Erythroblast (primary cell): ENCODE measurements at regions not wholly inside any gene's neighbourhood (a gene's known extent, or its start where the extent isn't known, plus 50 kb on each side); places are given as distances from the start of the nearest gene placed in this dataset.

ENCODE experiments used
- DNase-seq, 2 experiments: peaks; one replicate each; lab custom pipeline; 2025; lab: John Stamatoyannopoulos, UW
- GATA1 ChIP-seq: IDR thresholded peaks from 2 replicates; pipeline ENCODE4 v1.6.1; 2011; ENCODE audit warnings: low read depth, mild to moderate bottlenecking, control low read depth, low read length, moderate library complexity
- POLR2A ChIP-seq: IDR thresholded peaks from 2 replicates; pipeline ENCODE4 v1.6.1; 2011; ENCODE audit warnings: mild to moderate bottlenecking, low read length

DNA sequence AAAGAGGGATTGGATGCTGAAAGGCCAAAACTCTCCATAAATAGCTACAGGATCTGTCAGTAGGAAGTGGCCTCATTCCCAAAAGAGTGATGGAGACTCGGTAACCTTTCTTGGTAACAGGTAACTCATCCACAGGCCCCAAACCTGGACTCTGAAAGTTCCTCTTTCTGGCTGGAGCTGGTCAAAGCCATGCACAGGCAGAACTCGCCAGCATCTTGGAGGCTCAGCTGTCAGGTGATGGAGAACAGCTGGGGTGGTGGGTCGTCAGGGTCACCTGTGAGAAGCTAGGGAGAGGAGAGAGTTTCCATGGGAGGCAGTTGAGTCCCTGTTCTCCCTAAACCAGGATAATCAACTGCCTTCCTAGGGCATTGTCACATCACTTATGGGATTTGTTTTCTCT, 354.3 kb upstream of the GATB start:
- DNase-seq: no peak
- TF ChIP-seq GATA1: no peak
- no peak for TF ChIP-seq POLR2A

DNA sequence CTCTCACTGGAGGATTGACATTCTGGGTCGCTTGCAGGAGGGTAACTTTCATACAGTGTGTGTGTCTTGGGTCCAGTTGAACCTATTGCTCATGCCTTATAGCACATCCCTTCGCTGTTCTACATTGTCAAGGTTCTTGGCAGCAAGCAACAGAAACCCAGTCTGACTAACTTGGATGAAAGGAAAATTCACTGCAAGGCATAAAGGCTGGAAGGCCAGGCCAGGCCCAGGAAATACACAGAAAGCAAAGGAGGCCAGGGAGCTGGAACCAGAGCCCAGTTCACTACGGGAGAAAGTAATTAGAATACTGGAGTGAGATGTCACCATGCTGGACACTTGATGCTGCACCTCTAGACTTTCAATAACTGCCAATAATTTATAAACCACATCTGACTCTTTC, 353.8 kb upstream of the GATB start:
- TF ChIP-seq POLR2A: no peak
- TF ChIP-seq GATA1: no peak
- DNase-seq: no peak

GRCh38 chr4:152112887-152113286, 352.1 kb upstream of the GATB start:
- no peak for DNase-seq
- TF ChIP-seq GATA1: no peak
- TF ChIP-seq POLR2A: no peak

DNA sequence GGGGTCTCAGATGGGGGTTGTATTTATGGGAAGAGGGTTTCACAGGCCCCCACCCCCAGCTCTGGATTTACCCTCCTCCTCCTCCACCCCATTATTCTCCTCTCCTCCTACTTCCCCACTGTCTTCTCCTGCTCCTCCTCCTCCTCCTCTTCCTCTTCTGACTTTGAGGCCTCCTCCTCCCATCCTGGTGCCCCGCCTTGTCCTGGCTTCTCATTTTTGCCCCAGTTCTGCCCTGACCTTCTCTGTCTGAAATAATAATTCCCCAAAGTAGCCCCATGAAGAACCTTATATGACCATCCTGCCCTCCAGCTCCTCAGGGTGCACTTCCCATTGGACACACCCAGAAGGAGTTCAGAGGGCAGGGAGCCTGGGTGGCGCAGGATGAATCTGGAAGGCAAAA, 351.4 kb upstream of the GATB start:
- no peak for TF ChIP-seq GATA1
- no peak for TF ChIP-seq POLR2A

DNA sequence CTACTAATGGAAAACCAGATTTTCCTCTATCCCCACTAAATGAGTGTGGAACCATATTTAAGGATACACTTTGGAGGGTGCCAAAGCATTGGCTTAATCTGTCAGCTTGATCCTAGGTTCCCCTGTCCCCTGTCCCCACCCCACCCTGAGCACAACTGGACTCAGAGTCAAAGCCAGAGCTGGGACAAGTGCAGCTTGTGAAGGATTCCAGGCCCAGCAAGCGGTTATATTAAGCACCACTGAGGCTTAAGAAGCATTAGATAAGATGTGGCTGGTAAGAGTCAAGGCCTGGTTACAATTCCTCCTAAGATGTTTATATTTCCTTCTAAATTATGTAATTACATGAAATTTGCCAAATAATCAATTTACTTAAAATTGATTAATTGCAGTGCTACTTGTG, 350.0 kb upstream of the GATB start:
- TF ChIP-seq POLR2A (no peak), GATA1 (no peak)
- no peak for DNase-seq

More for the DNA sequence above, 351.4 kb upstream of the GATB start:
- no peak for DNase-seq

- DNase-seq: no peak
- TF ChIP-seq GATA1 (no peak), POLR2A (no peak)
Measured at GRCh38 chr4:152109531-152110509, 349.0 kb upstream of the GATB start.

- no peak for DNase-seq
- no peak for TF ChIP-seq GATA1
- TF ChIP-seq POLR2A: no peak
Measured at GRCh38 chr4:152107736-152108500, 347.1 kb upstream of the GATB start.

- TF ChIP-seq POLR2A: no peak
- no peak for TF ChIP-seq GATA1
- DNase-seq: no peak
Measured at GRCh38 chr4:152106781-152107321, 346.0 kb upstream of the GATB start.

DNA sequence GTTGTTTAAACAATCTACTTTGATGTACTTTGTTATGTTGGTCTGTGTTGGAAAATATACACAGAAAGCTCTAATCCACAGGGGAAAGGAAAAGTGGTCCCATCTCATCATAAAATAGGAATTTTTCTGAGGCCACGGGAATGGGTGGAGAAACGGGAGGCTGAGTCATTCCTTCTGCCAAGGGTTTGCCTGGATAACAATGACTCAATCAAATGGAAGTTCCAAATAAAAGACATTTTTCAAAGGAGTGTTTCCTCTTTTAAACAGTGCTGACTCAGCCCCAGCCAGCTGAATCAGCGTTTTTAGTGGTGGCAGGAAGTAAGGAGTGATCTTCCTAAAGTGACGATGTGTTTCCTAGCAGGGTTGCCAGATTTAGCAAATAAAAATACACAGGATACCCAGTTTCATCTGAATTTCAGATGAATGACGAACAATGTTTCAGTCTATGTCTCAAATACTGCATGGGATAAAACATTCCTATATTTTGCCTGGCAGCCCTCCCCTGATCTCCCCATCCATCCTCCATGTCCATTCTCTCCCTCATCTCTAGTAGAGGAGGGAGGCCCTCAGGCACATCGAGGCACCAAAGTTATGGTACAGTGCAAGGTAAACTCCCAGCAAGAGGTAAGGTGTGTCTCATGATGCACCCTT, 345.4 kb upstream of the GATB start:
- TF ChIP-seq POLR2A (no peak), GATA1 (no peak)
- DNase-seq: peak in 1 of 2 experiments; percentile 15

DNA sequence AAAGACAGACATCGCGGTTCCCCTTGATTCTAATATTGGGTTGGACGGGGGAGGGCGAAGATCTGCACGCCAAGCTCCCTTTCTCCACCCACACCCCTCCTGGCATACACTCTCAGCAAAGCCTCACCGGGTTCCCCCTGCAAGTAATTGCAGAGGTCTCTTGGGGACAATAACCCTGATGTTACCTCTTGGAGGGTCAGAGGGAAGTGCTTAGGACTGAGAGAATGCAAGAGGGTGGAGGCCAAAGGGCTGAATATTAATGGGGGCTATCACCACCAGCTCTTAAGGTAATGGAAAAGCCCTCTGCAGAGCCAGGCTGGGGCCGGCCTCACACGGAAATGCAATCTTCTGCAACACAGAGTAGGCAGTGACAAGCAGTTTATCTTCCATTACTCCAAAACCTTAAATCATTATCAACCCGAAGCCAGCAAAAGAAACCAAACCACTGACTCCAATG, 344.1 kb upstream of the GATB start:
- TF ChIP-seq GATA1 (no peak), POLR2A (no peak)
- DNase-seq: peak in 1 of 2 experiments; percentile 25

DNA sequence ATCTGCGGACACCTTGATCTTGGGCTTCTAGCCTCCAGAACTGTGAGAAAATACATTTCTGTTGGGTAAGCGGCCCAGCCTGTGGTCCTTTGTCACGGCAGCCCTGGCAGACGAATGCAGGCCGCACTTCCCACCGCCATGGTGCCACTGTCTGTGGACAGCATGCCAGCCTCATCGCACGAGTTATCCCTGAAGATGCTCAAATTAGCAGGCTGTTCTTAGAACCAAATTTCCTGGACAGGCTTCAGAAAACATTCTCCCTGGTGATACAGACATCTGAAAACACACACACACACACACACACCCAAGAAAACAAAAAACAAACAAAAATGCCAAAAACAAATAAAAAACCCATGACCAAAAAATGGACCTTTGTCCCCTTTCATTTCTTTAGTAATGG, 343.5 kb upstream of the GATB start:
- TF ChIP-seq GATA1: no peak
- TF ChIP-seq POLR2A: no peak
- no peak for DNase-seq

- no peak for DNase-seq
- TF ChIP-seq GATA1 (no peak), POLR2A (no peak)
Measured at GRCh38 chr4:152103181-152103901, 342.5 kb upstream of the GATB start.
